ENCODE measurements at regions not wholly inside any gene's neighbourhood (a gene's known extent, or its start where the extent isn't known, plus 50 kb on each side); places are given as distances from the start of the nearest gene placed in this dataset.

- no peak overlapping the region for H3K4me3 Mint-ChIP-seq
- peaks cover 3% of the 10 kb centered on the region for H3K4me1 Mint-ChIP-seq
- Histone ChIP-seq H4K20me1 (ENCODE audit: low read depth) (no peaks in the 10 kb centered on the region), H3K27me3 (no peaks in the 10 kb centered on the region), H3K9me3 (ENCODE audit: low read depth) (no peaks in the 10 kb centered on the region), H3K79me2 (ENCODE audit: low read depth) (no peaks in the 10 kb centered on the region), H2AFZ (replicated peaks) (peak overlapping the region; percentile 26), H3K36me3 (no peaks in the 10 kb centered on the region), H3F3A (ENCODE audit: low read depth) (no peaks in the 10 kb centered on the region), H3K9ac (no peak overlapping the region), H3K4me2 (no peak overlapping the region), H3K4me1 (no peaks in the 10 kb centered on the region), H3K27ac (no peak overlapping the region), H3K4me3 (no peak overlapping the region)
- H3K27ac Mint-ChIP-seq, result no peak overlapping the region
- no peaks in the 10 kb centered on the region for H3K36me3 Mint-ChIP-seq
- DNase-seq (ENCODE audit: low spot score), result no peak
- TF ChIP-seq, protein P1, sequence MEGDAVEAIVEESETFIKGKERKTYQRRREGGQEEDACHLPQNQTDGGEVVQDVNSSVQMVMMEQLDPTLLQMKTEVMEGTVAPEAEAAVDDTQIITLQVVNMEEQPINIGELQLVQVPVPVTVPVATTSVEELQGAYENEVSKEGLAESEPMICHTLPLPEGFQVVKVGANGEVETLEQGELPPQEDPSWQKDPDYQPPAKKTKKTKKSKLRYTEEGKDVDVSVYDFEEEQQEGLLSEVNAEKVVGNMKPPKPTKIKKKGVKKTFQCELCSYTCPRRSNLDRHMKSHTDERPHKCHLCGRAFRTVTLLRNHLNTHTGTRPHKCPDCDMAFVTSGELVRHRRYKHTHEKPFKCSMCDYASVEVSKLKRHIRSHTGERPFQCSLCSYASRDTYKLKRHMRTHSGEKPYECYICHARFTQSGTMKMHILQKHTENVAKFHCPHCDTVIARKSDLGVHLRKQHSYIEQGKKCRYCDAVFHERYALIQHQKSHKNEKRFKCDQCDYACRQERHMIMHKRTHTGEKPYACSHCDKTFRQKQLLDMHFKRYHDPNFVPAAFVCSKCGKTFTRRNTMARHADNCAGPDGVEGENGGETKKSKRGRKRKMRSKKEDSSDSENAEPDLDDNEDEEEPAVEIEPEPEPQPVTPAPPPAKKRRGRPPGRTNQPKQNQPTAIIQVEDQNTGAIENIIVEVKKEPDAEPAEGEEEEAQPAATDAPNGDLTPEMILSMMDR (IDR thresholded peaks at IDR 0.05), result no peak
- TF ChIP-seq EZH2 (IDR thresholded peaks at IDR 0.05) (no peak), EZH2phosphoT487 (IDR thresholded peaks at IDR 0.05) (no peak)
- H3K27me3 Mint-ChIP-seq (ENCODE audit: insufficient read depth, low read depth), result peaks cover 6% of the 10 kb centered on the region
- no peaks in the 10 kb centered on the region for H3K9me3 Mint-ChIP-seq
These were observed 203.8 kb downstream of the ADGRA3 start for GRCh38 chr4:22312113-22312512.

- no peaks in the 10 kb centered on the region for H3K4me1 ChIP-seq
- H3F3A ChIP-seq (ENCODE audit: low read depth), result no peaks in the 10 kb centered on the region
- H3K27me3 ChIP-seq, result no peaks in the 10 kb centered on the region
- H3K9me3 Mint-ChIP-seq, result peaks cover 12% of the 10 kb centered on the region
- H3K4me1 Mint-ChIP-seq, result no peaks in the 10 kb centered on the region
- no peak overlapping the region for H2AFZ ChIP-seq (replicated peaks)
- no peaks in the 10 kb centered on the region for H3K36me3 ChIP-seq
- H3K27ac Mint-ChIP-seq, result no peak overlapping the region
- no peak for TF ChIP-seq EZH2phosphoT487 (IDR thresholded peaks at IDR 0.05)
- TF ChIP-seq, protein P1 (IDR thresholded peaks at IDR 0.05), result no peak
- TF ChIP-seq EZH2 (IDR thresholded peaks at IDR 0.05), result no peak
- peaks cover 2% of the 10 kb centered on the region for H3K27me3 Mint-ChIP-seq (ENCODE audit: insufficient read depth, low read depth)
- H3K79me2 ChIP-seq (ENCODE audit: low read depth), result no peaks in the 10 kb centered on the region
- no peak overlapping the region for H3K27ac ChIP-seq
- no peaks in the 10 kb centered on the region for H4K20me1 ChIP-seq (ENCODE audit: low read depth)
- DNase-seq (ENCODE audit: low spot score), result no peak
- no peaks in the 10 kb centered on the region for H3K9me3 ChIP-seq (ENCODE audit: low read depth)
- H3K4me3 ChIP-seq, result no peak overlapping the region
- H3K9ac ChIP-seq, result no peak overlapping the region
- no peak overlapping the region for H3K4me2 ChIP-seq
- no peak overlapping the region for H3K4me3 Mint-ChIP-seq
- peaks cover 4% of the 10 kb centered on the region for H3K36me3 Mint-ChIP-seq
These were observed 214.6 kb downstream of the ADGRA3 start for GRCh38 chr4:22301253-22301652.

DNA sequence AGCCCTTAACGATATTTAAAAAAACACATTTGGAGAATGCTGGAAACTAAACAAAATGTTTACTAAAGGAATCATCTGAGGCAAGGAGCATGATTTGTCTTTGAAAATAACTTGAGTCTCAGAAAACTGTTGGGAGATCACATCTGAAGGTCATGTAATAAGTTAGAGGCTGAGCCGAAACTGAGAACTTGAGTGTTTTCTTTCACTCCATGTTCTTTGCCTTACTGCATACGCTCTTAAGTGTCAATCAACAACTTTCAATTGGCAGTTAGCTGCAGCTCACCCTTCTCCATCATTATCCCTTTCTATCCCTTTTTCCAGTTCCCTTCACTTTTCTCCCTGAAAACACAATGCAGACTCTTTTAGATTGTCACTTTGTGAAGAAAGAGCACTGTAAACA lies 216.2 kb downstream of the ADGRA3 start:
- Mint-ChIP-seq H3K27me3 (ENCODE audit: insufficient read depth, low read depth) (peaks cover 2% of the 10 kb centered on the region), H3K4me3 (no peak overlapping the region), H3K9me3 (peaks cover 11% of the 10 kb centered on the region), H3K36me3 (peaks cover 3% of the 10 kb centered on the region), H3K27ac (no peak overlapping the region), H3K4me1 (no peaks in the 10 kb centered on the region)
- Histone ChIP-seq H2AFZ (replicated peaks) (no peak overlapping the region), H4K20me1 (ENCODE audit: low read depth) (no peaks in the 10 kb centered on the region), H3K36me3 (no peaks in the 10 kb centered on the region), H3K27me3 (no peaks in the 10 kb centered on the region), H3K4me1 (no peaks in the 10 kb centered on the region), H3K4me3 (no peak overlapping the region), H3K27ac (no peak overlapping the region), H3K9me3 (ENCODE audit: low read depth) (no peaks in the 10 kb centered on the region), H3K4me2 (no peak overlapping the region), H3F3A (ENCODE audit: low read depth) (no peaks in the 10 kb centered on the region), H3K79me2 (ENCODE audit: low read depth) (no peaks in the 10 kb centered on the region), H3K9ac (no peak overlapping the region)
- TF ChIP-seq, protein P1 (IDR thresholded peaks at IDR 0.05), result no peak
- TF ChIP-seq EZH2phosphoT487 (IDR thresholded peaks at IDR 0.05) (no peak), EZH2 (IDR thresholded peaks at IDR 0.05) (no peak)
- no peak for DNase-seq (ENCODE audit: low spot score)

All from neural progenitor cell (in vitro differentiated cells).